Ishikawa (cell line): ENCODE measurements at regions not wholly inside any gene's neighbourhood (a gene's known extent, or its start where the extent isn't known, plus 50 kb on each side); places are given as distances from the start of the nearest gene placed in this dataset.

Experiments used
- CREB1 ChIP-seq: IDR thresholded peaks from 2 replicates; pipeline ENCODE4 v1.6.1; 2012; ENCODE audit warnings: low read depth
- EP300 ChIP-seq: IDR thresholded peaks from 2 replicates; pipeline ENCODE4 v1.6.1; 2012; ENCODE audit warnings: borderline replicate concordance
- YY1 ChIP-seq: IDR thresholded peaks from 2 replicates; pipeline ENCODE4 v1.6.1; 2012; ENCODE audit warnings: low read depth
- TF ChIP-seq, protein P1 (sequence below): IDR thresholded peaks from 2 replicates; pipeline ENCODE4 v1.6.1; 2012; ENCODE audit warnings: low read depth, mild to moderate bottlenecking
- TF ChIP-seq, protein P2 (sequence below): IDR thresholded peaks from 2 replicates; pipeline ENCODE4 v1.6.1; 2012

DNA sequence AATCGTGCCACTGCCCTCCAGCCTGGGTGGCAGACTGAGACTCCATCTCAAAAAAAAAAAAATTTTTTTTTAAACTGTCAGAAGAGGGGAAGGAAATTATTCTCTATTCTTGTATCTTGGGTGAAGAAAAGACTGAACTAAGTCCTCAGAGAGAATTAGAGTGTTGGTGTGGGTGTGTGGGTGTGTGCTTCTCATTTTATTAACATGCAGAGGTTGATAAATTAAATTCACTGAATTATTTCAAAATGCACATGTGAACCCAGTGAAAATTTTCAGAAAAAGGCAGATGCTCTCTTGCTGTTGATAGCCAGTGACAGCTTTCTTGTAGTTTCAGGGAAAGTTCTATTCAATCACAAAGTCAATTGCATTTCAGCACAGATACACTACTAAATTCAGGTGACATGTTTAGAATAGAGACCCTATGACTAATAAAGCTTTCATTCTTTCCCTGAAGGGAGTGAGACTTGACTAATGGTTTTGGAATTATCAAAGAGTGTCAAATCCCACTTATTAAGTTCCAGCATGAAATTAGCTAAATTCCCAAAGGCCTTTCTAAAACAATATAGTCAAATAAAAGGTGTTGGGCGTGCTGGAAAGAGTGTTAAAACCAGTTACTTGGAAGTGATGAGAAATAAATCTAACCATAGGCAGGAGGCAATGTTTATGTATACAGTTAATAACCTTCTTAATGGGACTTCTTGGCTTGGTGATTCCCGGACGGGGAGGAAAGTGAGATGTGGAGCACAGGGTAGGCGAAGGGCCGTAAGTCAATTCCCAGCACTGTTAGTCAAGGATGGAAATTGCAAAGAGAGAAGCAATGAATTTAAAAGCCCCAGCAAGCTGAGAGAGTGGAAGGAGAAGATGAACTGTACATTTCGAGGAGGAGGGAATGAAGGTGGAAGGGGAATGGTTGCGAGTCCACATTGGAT, 103.2 kb upstream of the SPATA31D4 start:
- TF ChIP-seq, protein P1, sequence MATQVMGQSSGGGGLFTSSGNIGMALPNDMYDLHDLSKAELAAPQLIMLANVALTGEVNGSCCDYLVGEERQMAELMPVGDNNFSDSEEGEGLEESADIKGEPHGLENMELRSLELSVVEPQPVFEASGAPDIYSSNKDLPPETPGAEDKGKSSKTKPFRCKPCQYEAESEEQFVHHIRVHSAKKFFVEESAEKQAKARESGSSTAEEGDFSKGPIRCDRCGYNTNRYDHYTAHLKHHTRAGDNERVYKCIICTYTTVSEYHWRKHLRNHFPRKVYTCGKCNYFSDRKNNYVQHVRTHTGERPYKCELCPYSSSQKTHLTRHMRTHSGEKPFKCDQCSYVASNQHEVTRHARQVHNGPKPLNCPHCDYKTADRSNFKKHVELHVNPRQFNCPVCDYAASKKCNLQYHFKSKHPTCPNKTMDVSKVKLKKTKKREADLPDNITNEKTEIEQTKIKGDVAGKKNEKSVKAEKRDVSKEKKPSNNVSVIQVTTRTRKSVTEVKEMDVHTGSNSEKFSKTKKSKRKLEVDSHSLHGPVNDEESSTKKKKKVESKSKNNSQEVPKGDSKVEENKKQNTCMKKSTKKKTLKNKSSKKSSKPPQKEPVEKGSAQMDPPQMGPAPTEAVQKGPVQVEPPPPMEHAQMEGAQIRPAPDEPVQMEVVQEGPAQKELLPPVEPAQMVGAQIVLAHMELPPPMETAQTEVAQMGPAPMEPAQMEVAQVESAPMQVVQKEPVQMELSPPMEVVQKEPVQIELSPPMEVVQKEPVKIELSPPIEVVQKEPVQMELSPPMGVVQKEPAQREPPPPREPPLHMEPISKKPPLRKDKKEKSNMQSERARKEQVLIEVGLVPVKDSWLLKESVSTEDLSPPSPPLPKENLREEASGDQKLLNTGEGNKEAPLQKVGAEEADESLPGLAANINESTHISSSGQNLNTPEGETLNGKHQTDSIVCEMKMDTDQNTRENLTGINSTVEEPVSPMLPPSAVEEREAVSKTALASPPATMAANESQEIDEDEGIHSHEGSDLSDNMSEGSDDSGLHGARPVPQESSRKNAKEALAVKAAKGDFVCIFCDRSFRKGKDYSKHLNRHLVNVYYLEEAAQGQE: no peak
- no peak for TF ChIP-seq YY1
- peak; percentile 69; the same call in 1 of the 2 replicates for TF ChIP-seq EP300
- TF ChIP-seq CREB1: no peak
- TF ChIP-seq, protein P2, sequence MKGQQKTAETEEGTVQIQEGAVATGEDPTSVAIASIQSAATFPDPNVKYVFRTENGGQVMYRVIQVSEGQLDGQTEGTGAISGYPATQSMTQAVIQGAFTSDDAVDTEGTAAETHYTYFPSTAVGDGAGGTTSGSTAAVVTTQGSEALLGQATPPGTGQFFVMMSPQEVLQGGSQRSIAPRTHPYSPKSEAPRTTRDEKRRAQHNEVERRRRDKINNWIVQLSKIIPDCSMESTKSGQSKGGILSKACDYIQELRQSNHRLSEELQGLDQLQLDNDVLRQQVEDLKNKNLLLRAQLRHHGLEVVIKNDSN: no peak
